Lung (tissue), 11 donors: ENCODE measurements at regions not wholly inside any gene's neighbourhood (a gene's known extent, or its start where the extent isn't known, plus 50 kb on each side); places are given as distances from the start of the nearest gene placed in this dataset.

Source experiments
- ATAC-seq: fragments of 200-7000 bp; cut with Tn5 transposase; one replicate; pipeline ENCODE4 v1.9.1; 2020; ENCODE audit warnings: moderate number of reproducible peaks; ENCODE audit not compliant: insufficient read depth, low FRiP score
- DNase-seq, 3 donors: peaks; one replicate each; pipeline ENCODE4 v3.0.0-alpha.2; 2013 to 2017
- H3K27ac ChIP-seq, 2 donors: one replicate each; pipeline ENCODE4 v1.5.1; 2013; ENCODE audit warnings: mild to moderate bottlenecking in 2 of 2, moderate library complexity in 2 of 2, control low read depth in 1 of 2, inconsistent platforms in 1 of 2, low read depth in 1 of 2, low read length in 1 of 2
- H3K27me3 ChIP-seq, 3 donors: one replicate each; pipeline ENCODE4 v1.5.1; 2013; ENCODE audit warnings: low read length in 2 of 3; ENCODE audit not compliant: control insufficient read depth in 3 of 3, insufficient read depth in 3 of 3
- H3K36me3 ChIP-seq, 4 donors: one replicate each; pipeline ENCODE4 v1.5.1; 2013; ENCODE audit warnings: low read length in 4 of 4, mild to moderate bottlenecking in 1 of 4, moderate library complexity in 1 of 4; ENCODE audit not compliant: control insufficient read depth in 4 of 4, insufficient read depth in 4 of 4
- H3K4me1 ChIP-seq, 5 donors: one replicate each; pipeline ENCODE4 v1.5.1; 2013; ENCODE audit warnings: low read length in 5 of 5, mild to moderate bottlenecking in 2 of 5, moderate library complexity in 1 of 5; ENCODE audit not compliant: control insufficient read depth in 5 of 5, insufficient read depth in 5 of 5
- H3K4me3 ChIP-seq: one replicate; pipeline ENCODE4 v1.5.1; 2013; ENCODE audit warnings: mild to moderate bottlenecking, control low read depth, moderate library complexity
- H3K9ac ChIP-seq, 2 donors: one replicate each; pipeline ENCODE4 v1.5.1; 2013; ENCODE audit warnings: low read length in 2 of 2, control low read depth in 1 of 2; ENCODE audit not compliant: insufficient read depth in 1 of 2
- H3K9me3 ChIP-seq, 4 donors: one replicate each; pipeline ENCODE4 v1.5.1; 2013; ENCODE audit warnings: low read length in 3 of 4, mild to moderate bottlenecking in 1 of 4, moderate library complexity in 1 of 4; ENCODE audit not compliant: control insufficient read depth in 4 of 4, insufficient read depth in 3 of 4
- WGBS, 2 donors: extraction: QIAGEN DNeasy Blood & Tissue Kit; methylation state at CpG; one replicate each; pipeline ENCODE4 v1.1.7; 2013; 5-methylcytosine and 5-hydroxymethylcytosine counted together
- TF ChIP-seq, protein P1 (sequence below): IDR thresholded peaks from 2 replicates; pipeline ENCODE4 v1.5.1; 2012; ENCODE audit warnings: mild to moderate bottlenecking; ENCODE audit errors: control extremely low read depth, extremely low read depth
- donor health status: control.
- donor health status: control.
- donor health status: Bipolar disorder and iron deficiency.
- donor health status: healthy.
- donor health status: DM: yes; HTN: yes; CAD: no.

DNA sequence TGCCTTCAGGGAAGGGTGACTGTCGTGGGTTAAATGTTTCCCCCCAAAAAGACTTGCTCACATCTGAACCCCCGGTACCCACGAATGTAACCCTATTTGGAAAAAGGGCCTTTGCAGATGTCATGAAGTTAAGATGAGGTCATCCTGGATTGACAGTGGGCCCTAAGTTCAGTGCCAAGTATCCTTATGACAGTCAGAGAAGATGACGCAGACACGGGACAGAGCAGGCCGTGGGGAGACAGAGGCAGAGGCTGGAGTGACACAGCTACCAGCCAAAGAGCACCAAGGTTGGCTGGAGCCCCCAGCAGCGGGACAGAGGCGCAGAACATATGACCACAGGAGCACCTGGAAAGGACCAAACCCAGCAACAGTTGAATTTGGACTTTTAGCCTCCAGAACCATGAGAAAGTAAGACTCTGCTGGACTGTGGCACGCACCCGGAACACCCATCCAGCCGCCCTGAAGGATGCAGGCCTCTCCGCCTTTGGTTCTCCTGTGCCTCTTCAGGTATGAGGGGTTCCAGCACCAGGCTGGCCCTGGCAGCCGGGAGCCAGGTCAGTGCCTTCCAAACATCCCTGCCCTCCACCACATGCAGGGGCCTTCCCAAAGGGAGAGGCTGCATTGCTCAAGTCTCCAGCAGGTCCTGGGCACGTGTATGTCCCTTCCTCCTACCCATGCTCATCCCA is 104.0 kb downstream of the FOXL1 start:
- Histone ChIP-seq H3K27me3 (no peaks in the 10 kb centered on the region), H3K27ac (no peak overlapping the region), H3K36me3 (no peaks in the 10 kb centered on the region), H3K9me3 (peaks cover 0 to 2% (median 0%) of the 10 kb centered on the region in 4 donors), H3K4me1 (peaks cover 0 to 19% (median 0%) of the 10 kb centered on the region in 5 donors), H3K4me3 (no peak overlapping the region), H3K9ac (no peak overlapping the region)
- WGBS, 2 donors: 84 to 90% methylated on average over 14 of the region's 14 CpGs
- DNase-seq: no peak
- TF ChIP-seq, protein P1, sequence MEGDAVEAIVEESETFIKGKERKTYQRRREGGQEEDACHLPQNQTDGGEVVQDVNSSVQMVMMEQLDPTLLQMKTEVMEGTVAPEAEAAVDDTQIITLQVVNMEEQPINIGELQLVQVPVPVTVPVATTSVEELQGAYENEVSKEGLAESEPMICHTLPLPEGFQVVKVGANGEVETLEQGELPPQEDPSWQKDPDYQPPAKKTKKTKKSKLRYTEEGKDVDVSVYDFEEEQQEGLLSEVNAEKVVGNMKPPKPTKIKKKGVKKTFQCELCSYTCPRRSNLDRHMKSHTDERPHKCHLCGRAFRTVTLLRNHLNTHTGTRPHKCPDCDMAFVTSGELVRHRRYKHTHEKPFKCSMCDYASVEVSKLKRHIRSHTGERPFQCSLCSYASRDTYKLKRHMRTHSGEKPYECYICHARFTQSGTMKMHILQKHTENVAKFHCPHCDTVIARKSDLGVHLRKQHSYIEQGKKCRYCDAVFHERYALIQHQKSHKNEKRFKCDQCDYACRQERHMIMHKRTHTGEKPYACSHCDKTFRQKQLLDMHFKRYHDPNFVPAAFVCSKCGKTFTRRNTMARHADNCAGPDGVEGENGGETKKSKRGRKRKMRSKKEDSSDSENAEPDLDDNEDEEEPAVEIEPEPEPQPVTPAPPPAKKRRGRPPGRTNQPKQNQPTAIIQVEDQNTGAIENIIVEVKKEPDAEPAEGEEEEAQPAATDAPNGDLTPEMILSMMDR: no peak
- ATAC-seq: no peak

- Histone ChIP-seq H3K36me3 (no peaks in the 10 kb centered on the region), H3K27me3 (no peaks in the 10 kb centered on the region), H3K9me3 (peaks cover 0 to 2% (median 0%) of the 10 kb centered on the region in 4 donors), H3K4me1 (peaks cover 0 to 19% (median 0%) of the 10 kb centered on the region in 5 donors), H3K9ac (no peak overlapping the region), H3K4me3 (no peak overlapping the region), H3K27ac (no peak overlapping the region)
- TF ChIP-seq, protein P1: no peak
- WGBS, 2 donors: 70 to 74% methylated on average over 8 of the region's 8 CpGs
- no peak for DNase-seq
- no peak for ATAC-seq
Observed at GRCh38 chr16:86683441-86684194, 105.3 kb downstream of the FOXL1 start.

DNA sequence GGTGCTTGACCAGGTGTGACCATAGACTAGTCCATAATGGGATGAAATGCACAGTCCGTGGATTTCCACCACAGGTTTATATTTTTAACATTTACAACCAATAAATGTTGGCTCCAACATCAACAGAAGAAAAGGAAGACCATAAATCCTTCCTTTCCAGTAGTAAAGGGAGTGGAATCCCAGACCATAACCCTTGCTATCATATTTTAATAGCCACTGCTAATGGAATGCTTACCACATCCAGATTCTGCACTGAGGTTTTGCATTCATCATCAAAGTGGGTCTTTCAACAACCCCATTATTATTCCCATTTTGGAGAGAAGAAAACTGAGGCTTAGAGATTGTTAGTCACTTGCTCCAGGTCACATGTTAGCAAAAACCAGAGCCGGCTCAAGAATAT is 106.7 kb downstream of the FOXL1 start:
- H3K9ac ChIP-seq: no peak overlapping the region
- no peak overlapping the region for H3K4me3 ChIP-seq
- no peaks in the 10 kb centered on the region for H3K27me3 ChIP-seq
- no peaks in the 10 kb centered on the region for H3K36me3 ChIP-seq
- ATAC-seq (no peak), DNase-seq (no peak)
- no peak overlapping the region for H3K27ac ChIP-seq
- 89 to 99% methylated on average over 2 of the region's 2 CpGs for WGBS, 2 donors
- TF ChIP-seq, protein P1: no peak
- H3K9me3 ChIP-seq: no peaks in the 10 kb centered on the region
- H3K4me1 ChIP-seq: peaks cover 0 to 17% (median 0%) of the 10 kb centered on the region in 5 donors
